GM21515 (cell line): ENCODE measurements at regions not wholly inside any gene's neighbourhood (a gene's known extent, or its start where the extent isn't known, plus 50 kb on each side); places are given as distances from the start of the nearest gene placed in this dataset.

ENCODE experiments used
- ATAC-seq: cut with Tn5 transposase; IDR thresholded peaks from one replicate; pipeline ENCODE4 v1.9.1; 2021; ENCODE audit not compliant: unreplicated experiment

GRCh38 chrX:20350596-20350995 lies 83.9 kb upstream of the RPS6KA3 start:
- no peak for ATAC-seq

- no peak for ATAC-seq
Observed at GRCh38 chrX:20348139-20348538, 81.4 kb upstream of the RPS6KA3 start.

GRCh38 chrX:20347481-20347880 lies 80.8 kb upstream of the RPS6KA3 start:
- no peak for ATAC-seq

- no peak for ATAC-seq
Observed at GRCh38 chrX:20333672-20334071, 67.0 kb upstream of the RPS6KA3 start.

GRCh38 chrX:20330545-20330944 lies 63.8 kb upstream of the RPS6KA3 start:
- no peak for ATAC-seq

GRCh38 chrX:20329435-20329834 lies 62.7 kb upstream of the RPS6KA3 start:
- ATAC-seq, result no peak

GRCh38 chrX:20325786-20326388 lies 59.2 kb upstream of the RPS6KA3 start:
- no peak for ATAC-seq

- ATAC-seq, result no peak
Observed at GRCh38 chrX:20322887-20323286, 56.2 kb upstream of the RPS6KA3 start.

- ATAC-seq, result peak; percentile 98
Observed at GRCh38 chrX:20320461-20321159, 53.9 kb upstream of the RPS6KA3 start.

GRCh38 chrX:20319054-20319453 lies 52.3 kb upstream of the RPS6KA3 start:
- ATAC-seq, result no peak

GRCh38 chrX:20317873-20318272 lies 51.2 kb upstream of the RPS6KA3 start:
- ATAC-seq, result no peak
